Adipose tissue (tissue), 3 donors: ENCODE measurements at regions not wholly inside any gene's neighbourhood (a gene's known extent, or its start where the extent isn't known, plus 50 kb on each side); places are given as distances from the start of the nearest gene placed in this dataset.
A peak's percentile ranks its signal among the peaks of the same experiment; 100 is the strongest.

Source experiments
- H3K27ac ChIP-seq: one replicate; pipeline ENCODE4 v1.5.1; 2013; ENCODE audit warnings: low read depth, low read length
- WGBS, 3 donors: extraction: QIAGEN DNeasy Blood & Tissue Kit; methylation state at CpG; one replicate each; pipeline ENCODE4 v1.1.7; 2013; 5-methylcytosine and 5-hydroxymethylcytosine counted together
- donor health status: healthy with polysubstance abuse.
- donor health status: Bipolar disorder and iron deficiency.
- donor health status: healthy.

- H3K27ac ChIP-seq, result no peak overlapping the region
- WGBS, 3 donors, result 90 to 95% (median 95%) methylated on average over 1 of the region's 1 CpG
These were observed 182.0 kb upstream of the KLF4 start for GRCh38 chr9:107671588-107671987.

GRCh38 chr9:107669422-107669821, 179.9 kb upstream of the KLF4 start:
- 80 to 97% (median 96%) methylated on average over 8 of the region's 8 CpGs for WGBS, 3 donors
- no peak overlapping the region for H3K27ac ChIP-seq

- 62 to 67% (median 67%) methylated on average over 16 of the region's 16 CpGs for WGBS, 3 donors
- no peak overlapping the region for H3K27ac ChIP-seq
These were observed 177.9 kb upstream of the KLF4 start for GRCh38 chr9:107667231-107668070.

- H3K27ac ChIP-seq, result no peak overlapping the region
- 67 to 71% (median 70%) methylated on average over 4 of the region's 4 CpGs for WGBS, 3 donors
These were observed 175.5 kb upstream of the KLF4 start for GRCh38 chr9:107665057-107665456.

- 43 to 65% (median 63%) methylated on average over 2 of the region's 2 CpGs for WGBS, 3 donors
- H3K27ac ChIP-seq, result no peak overlapping the region
These were observed 171.4 kb upstream of the KLF4 start for GRCh38 chr9:107660976-107661375.

- WGBS, 3 donors, result 52 to 61% (median 58%) methylated on average over 4 of the region's 4 CpGs
- H3K27ac ChIP-seq, result no peak overlapping the region
These were observed 163.8 kb upstream of the KLF4 start for GRCh38 chr9:107653263-107653821.

- 86 to 87% (median 86%) methylated on average over 3 of the region's 3 CpGs for WGBS, 3 donors
- H3K27ac ChIP-seq, result no peak overlapping the region
These were observed 161.4 kb upstream of the KLF4 start for GRCh38 chr9:107650995-107651394.

GRCh38 chr9:107650321-107650720, 160.8 kb upstream of the KLF4 start:
- WGBS, 3 donors, result 93 to 96% (median 94%) methylated on average over 4 of the region's 4 CpGs
- H3K27ac ChIP-seq, result no peak overlapping the region

- 65 to 94% (median 92%) methylated on average over 12 of the region's 12 CpGs for WGBS, 3 donors
- H3K27ac ChIP-seq, result no peak overlapping the region
These were observed 158.7 kb upstream of the KLF4 start for GRCh38 chr9:107648153-107648715.

GRCh38 chr9:107647611-107648010, 158.0 kb upstream of the KLF4 start:
- H3K27ac ChIP-seq, result no peak overlapping the region
- WGBS, 3 donors, result 74 to 92% (median 90%) methylated on average over 5 of the region's 5 CpGs

- WGBS, 3 donors, result 90 to 94% (median 91%) methylated on average over 1 of the region's 1 CpG
- no peak overlapping the region for H3K27ac ChIP-seq
These were observed 157.6 kb upstream of the KLF4 start for GRCh38 chr9:107647141-107647540.

- no peak overlapping the region for H3K27ac ChIP-seq
- 81 to 91% (median 87%) methylated on average over 1 of the region's 1 CpG for WGBS, 3 donors
These were observed 155.9 kb upstream of the KLF4 start for GRCh38 chr9:107645464-107645833.

GRCh38 chr9:107644733-107645463, 155.3 kb upstream of the KLF4 start:
- 35 to 48% (median 36%) methylated on average over 4 of the region's 4 CpGs for WGBS, 3 donors

GRCh38 chr9:107639426-107639825, 149.9 kb upstream of the KLF4 start:
- H3K27ac ChIP-seq, result no peak overlapping the region
- 50 to 88% (median 86%) methylated on average over 4 of the region's 4 CpGs for WGBS, 3 donors

More at GRCh38 chr9:107644733-107645463, 155.3 kb upstream of the KLF4 start:
- H3K27ac ChIP-seq, result no peak overlapping the region

- 14 to 20% (median 16%) methylated on average over 7 of the region's 7 CpGs for WGBS, 3 donors
- H3K27ac ChIP-seq, result peak overlapping the region; percentile 83
These were observed 149.1 kb upstream of the KLF4 start for GRCh38 chr9:107638521-107639310.

GRCh38 chr9:107637421-107638420, 148.2 kb upstream of the KLF4 start:
- 3 to 8% (median 5%) methylated on average over 61 to 67 of the region's 67 CpGs for WGBS, 3 donors

More at GRCh38 chr9:107637421-107638420, 148.2 kb upstream of the KLF4 start:
- peak overlapping the region; percentile 71 for H3K27ac ChIP-seq
